NCI-H1092 (cell line): ENCODE measurements at regions not wholly inside any gene's neighbourhood (a gene's known extent, or its start where the extent isn't known, plus 50 kb on each side); places are given as distances from the start of the nearest gene placed in this dataset.

Source experiments
- DNase-seq: peaks from one replicate; lab custom pipeline; 2025; lab: John Stamatoyannopoulos, UW

- DNase-seq, result no peak
Measured at GRCh38 chr14:96980835-96981234, 183.7 kb downstream of the VRK1 start.

- no peak for DNase-seq
Measured at GRCh38 chr14:96986256-96987085, 189.3 kb downstream of the VRK1 start.

GRCh38 chr14:96987086-96987474 lies 189.9 kb downstream of the VRK1 start:
- DNase-seq, result no peak

- DNase-seq, result no peak
Measured at GRCh38 chr14:96987771-96988170, 190.6 kb downstream of the VRK1 start.

GRCh38 chr14:96989306-96989705 lies 192.1 kb downstream of the VRK1 start:
- no peak for DNase-seq

- DNase-seq, result no peak
Measured at GRCh38 chr14:96991226-96991625, 194.0 kb downstream of the VRK1 start.

- DNase-seq, result no peak
Measured at GRCh38 chr14:96994999-96995398, 197.8 kb downstream of the VRK1 start.

GRCh38 chr14:96997269-96997668 lies 200.1 kb downstream of the VRK1 start:
- DNase-seq, result no peak

GRCh38 chr14:96997996-96998395 lies 200.8 kb downstream of the VRK1 start:
- DNase-seq, result no peak

GRCh38 chr14:96999654-97000155 lies 202.5 kb downstream of the VRK1 start:
- no peak for DNase-seq

- no peak for DNase-seq
Measured at GRCh38 chr14:97002454-97002853, 205.3 kb downstream of the VRK1 start.

GRCh38 chr14:97005934-97006333 lies 208.8 kb downstream of the VRK1 start:
- DNase-seq, result no peak

GRCh38 chr14:97010491-97011160 lies 213.4 kb downstream of the VRK1 start:
- no peak for DNase-seq

- no peak for DNase-seq
Measured at GRCh38 chr14:97013878-97014277, 216.7 kb downstream of the VRK1 start.

GRCh38 chr14:97021001-97021400 lies 223.8 kb downstream of the VRK1 start:
- no peak for DNase-seq

- no peak for DNase-seq
Measured at GRCh38 chr14:97021571-97022168, 224.5 kb downstream of the VRK1 start.

- DNase-seq, result no peak
Measured at GRCh38 chr14:97022741-97023140, 225.6 kb downstream of the VRK1 start.

- no peak for DNase-seq
Measured at GRCh38 chr14:97023871-97024270, 226.7 kb downstream of the VRK1 start.

- no peak for DNase-seq
Measured at GRCh38 chr14:97024300-97024699, 227.1 kb downstream of the VRK1 start.

- no peak for DNase-seq
Measured at GRCh38 chr14:97025722-97026121, 228.5 kb downstream of the VRK1 start.

GRCh38 chr14:97027256-97027999 lies 230.2 kb downstream of the VRK1 start:
- DNase-seq, result no peak

- no peak for DNase-seq
Measured at GRCh38 chr14:97028382-97028781, 231.2 kb downstream of the VRK1 start.
